ENCODE measurements at regions not wholly inside any gene's neighbourhood (a gene's known extent, or its start where the extent isn't known, plus 50 kb on each side); places are given as distances from the start of the nearest gene placed in this dataset.

GRCh38 chr4:163902417-163902816 is 407.9 kb downstream of the TMA16 start:
- Histone ChIP-seq H4K20me1 (ENCODE audit: insufficient read depth, low read length) (no peaks in the 10 kb centered on the region), H3K4me3 (ENCODE audit: low read length) (no peak overlapping the region), H3K9me3 (ENCODE audit: insufficient read depth, low read length) (no peaks in the 10 kb centered on the region), H3K27me3 (ENCODE audit: low read depth, low read length) (no peaks in the 10 kb centered on the region), H3K4me1 (ENCODE audit: low read length) (no peaks in the 10 kb centered on the region), H3K79me2 (ENCODE audit: low read length) (no peaks in the 10 kb centered on the region), H3K27ac (ENCODE audit: low read length) (no peak overlapping the region), H3K4me2 (ENCODE audit: low read length) (no peak overlapping the region), H2AFZ (ENCODE audit: low read depth, low read length) (no peak overlapping the region), H3K36me3 (replicated peaks; ENCODE audit: low read depth, low read length) (no peaks in the 10 kb centered on the region), H3K9ac (ENCODE audit: low read length) (no peak overlapping the region)
- no peak for TF ChIP-seq EZH2phosphoT487 (IDR thresholded peaks at IDR 0.05; ENCODE audit: low read depth)

- Histone ChIP-seq H3K9ac (ENCODE audit: low read length) (no peak overlapping the region), H3K27ac (ENCODE audit: low read length) (no peak overlapping the region), H3K9me3 (ENCODE audit: insufficient read depth, low read length) (no peaks in the 10 kb centered on the region), H3K4me3 (ENCODE audit: low read length) (no peak overlapping the region), H3K4me1 (ENCODE audit: low read length) (no peaks in the 10 kb centered on the region), H4K20me1 (ENCODE audit: insufficient read depth, low read length) (no peaks in the 10 kb centered on the region), H2AFZ (ENCODE audit: low read depth, low read length) (no peak overlapping the region), H3K27me3 (ENCODE audit: low read depth, low read length) (no peaks in the 10 kb centered on the region), H3K79me2 (ENCODE audit: low read length) (no peaks in the 10 kb centered on the region), H3K36me3 (replicated peaks; ENCODE audit: low read depth, low read length) (no peaks in the 10 kb centered on the region), H3K4me2 (ENCODE audit: low read length) (no peak overlapping the region)
- no peak for TF ChIP-seq CTCF (IDR thresholded peaks at IDR 0.05; ENCODE audit: low read depth, low read length)
- TF ChIP-seq EZH2phosphoT487 (IDR thresholded peaks at IDR 0.05; ENCODE audit: low read depth) = no peak
Observed at GRCh38 chr4:163911891-163912290, 417.4 kb downstream of the TMA16 start.

- Histone ChIP-seq H3K4me1 (ENCODE audit: low read length) (no peaks in the 10 kb centered on the region), H3K4me2 (ENCODE audit: low read length) (no peak overlapping the region), H3K27me3 (ENCODE audit: low read depth, low read length) (no peaks in the 10 kb centered on the region), H3K9ac (ENCODE audit: low read length) (no peak overlapping the region), H3K36me3 (replicated peaks; ENCODE audit: low read depth, low read length) (peaks cover 3% of the 10 kb centered on the region), H3K4me3 (ENCODE audit: low read length) (no peak overlapping the region), H2AFZ (ENCODE audit: low read depth, low read length) (no peak overlapping the region), H3K79me2 (ENCODE audit: low read length) (no peaks in the 10 kb centered on the region), H3K9me3 (ENCODE audit: insufficient read depth, low read length) (no peaks in the 10 kb centered on the region), H4K20me1 (ENCODE audit: insufficient read depth, low read length) (no peaks in the 10 kb centered on the region), H3K27ac (ENCODE audit: low read length) (no peak overlapping the region)
- TF ChIP-seq EZH2phosphoT487 (IDR thresholded peaks at IDR 0.05; ENCODE audit: low read depth) = no peak
Observed at GRCh38 chr4:163913571-163913970, 419.1 kb downstream of the TMA16 start.

- Histone ChIP-seq H3K27ac (ENCODE audit: low read length) (no peak overlapping the region), H3K9me3 (ENCODE audit: insufficient read depth, low read length) (no peaks in the 10 kb centered on the region), H3K9ac (ENCODE audit: low read length) (no peak overlapping the region), H4K20me1 (ENCODE audit: insufficient read depth, low read length) (no peaks in the 10 kb centered on the region), H3K4me2 (ENCODE audit: low read length) (no peak overlapping the region), H3K4me1 (ENCODE audit: low read length) (peaks cover 9% of the 10 kb centered on the region), H3K27me3 (ENCODE audit: low read depth, low read length) (no peaks in the 10 kb centered on the region), H3K36me3 (replicated peaks; ENCODE audit: low read depth, low read length) (peaks cover 3% of the 10 kb centered on the region), H3K4me3 (ENCODE audit: low read length) (no peak overlapping the region), H2AFZ (ENCODE audit: low read depth, low read length) (no peak overlapping the region), H3K79me2 (ENCODE audit: low read length) (no peaks in the 10 kb centered on the region)
- TF ChIP-seq EZH2phosphoT487 (IDR thresholded peaks at IDR 0.05; ENCODE audit: low read depth) = no peak
- TF ChIP-seq CTCF (IDR thresholded peaks at IDR 0.05; ENCODE audit: low read depth, low read length) = no peak
Observed at GRCh38 chr4:163915896-163916295, 421.4 kb downstream of the TMA16 start.

- H3K27me3 ChIP-seq (ENCODE audit: low read depth, low read length) = no peaks in the 10 kb centered on the region
- no peaks in the 10 kb centered on the region for H4K20me1 ChIP-seq (ENCODE audit: insufficient read depth, low read length)
- H2AFZ ChIP-seq (ENCODE audit: low read depth, low read length) = no peak overlapping the region
- no peak overlapping the region for H3K4me3 ChIP-seq (ENCODE audit: low read length)
- H3K36me3 ChIP-seq (replicated peaks; ENCODE audit: low read depth, low read length) = peaks cover 3% of the 10 kb centered on the region
- no peaks in the 10 kb centered on the region for H3K79me2 ChIP-seq (ENCODE audit: low read length)
- no peak overlapping the region for H3K9ac ChIP-seq (ENCODE audit: low read length)
- H3K4me2 ChIP-seq (ENCODE audit: low read length) = no peak overlapping the region
- TF ChIP-seq EZH2phosphoT487 (IDR thresholded peaks at IDR 0.05; ENCODE audit: low read depth) = no peak
- TF ChIP-seq CTCF (IDR thresholded peaks at IDR 0.05; ENCODE audit: low read depth, low read length) = no peak
- H3K27ac ChIP-seq (ENCODE audit: low read length) = no peak overlapping the region
- no peaks in the 10 kb centered on the region for H3K9me3 ChIP-seq (ENCODE audit: insufficient read depth, low read length)
- H3K4me1 ChIP-seq (ENCODE audit: low read length) = peaks cover 33% of the 10 kb centered on the region
Observed at GRCh38 chr4:163920426-163920825, 425.9 kb downstream of the TMA16 start.

Data from OCI-LY3 (cell line).